Osteocyte (in vitro differentiated cells): ENCODE measurements at regions not wholly inside any gene's neighbourhood (a gene's known extent, or its start where the extent isn't known, plus 50 kb on each side); places are given as distances from the start of the nearest gene placed in this dataset.

Source experiments
- DNase-seq: peaks from one replicate; pipeline ENCODE4 v3.0.0; 2021; ENCODE audit warnings: mixed read lengths; ENCODE audit not compliant: unreplicated experiment; ENCODE audit errors: extremely low spot score
- H3K27ac Mint-ChIP-seq: one replicate; pipeline ENCODE4 v1.8.0; 2021; ENCODE audit warnings: mild to moderate bottlenecking, mixed read lengths; ENCODE audit not compliant: unreplicated experiment
- H3K27me3 Mint-ChIP-seq: one replicate; pipeline ENCODE4 v1.8.0; 2021; ENCODE audit warnings: mixed read lengths; ENCODE audit not compliant: unreplicated experiment
- H3K36me3 Mint-ChIP-seq: one replicate; pipeline ENCODE4 v1.8.0; 2021; ENCODE audit warnings: mixed read lengths; ENCODE audit not compliant: unreplicated experiment
- H3K4me1 Mint-ChIP-seq: one replicate; pipeline ENCODE4 v1.8.0; 2021; ENCODE audit warnings: mixed read lengths; ENCODE audit not compliant: unreplicated experiment
- H3K4me3 Mint-ChIP-seq: one replicate; pipeline ENCODE4 v1.8.0; 2021; ENCODE audit warnings: mild to moderate bottlenecking, moderate library complexity, mixed read lengths; ENCODE audit not compliant: unreplicated experiment
- H3K9me3 Mint-ChIP-seq: one replicate; pipeline ENCODE4 v1.8.0; 2021; ENCODE audit warnings: mixed read lengths; ENCODE audit not compliant: unreplicated experiment
- CTCF ChIP-seq: fragments of 200-600 bp; sonication (generic); IDR thresholded peaks from 2 replicates; pipeline ENCODE4 v1.5.0; 2021; ENCODE audit warnings: antibody characterized with exemption, mild to moderate bottlenecking, moderate library complexity

- no peaks in the 10 kb centered on the region for H3K36me3 Mint-ChIP-seq
- no peaks in the 10 kb centered on the region for H3K9me3 Mint-ChIP-seq
- no peak overlapping the region for H3K27ac Mint-ChIP-seq
- H3K27me3 Mint-ChIP-seq: peaks cover 12% of the 10 kb centered on the region
- H3K4me3 Mint-ChIP-seq: no peak overlapping the region
- no peaks in the 10 kb centered on the region for H3K4me1 Mint-ChIP-seq
- TF ChIP-seq CTCF: no peak
- no peak for DNase-seq
Observed at GRCh38 chr11:69878927-69879728, 59.9 kb upstream of the FGF3 start.

GRCh38 chr11:69879729-69880005 lies 60.5 kb upstream of the FGF3 start:
- H3K4me3 Mint-ChIP-seq: no peak overlapping the region
- no peak overlapping the region for H3K27ac Mint-ChIP-seq
- H3K27me3 Mint-ChIP-seq: peaks cover 12% of the 10 kb centered on the region
- no peak for DNase-seq
- H3K9me3 Mint-ChIP-seq: no peaks in the 10 kb centered on the region
- no peaks in the 10 kb centered on the region for H3K36me3 Mint-ChIP-seq
- no peaks in the 10 kb centered on the region for H3K4me1 Mint-ChIP-seq
- no peak for TF ChIP-seq CTCF

GRCh38 chr11:69880041-69880825 lies 61.0 kb upstream of the FGF3 start:
- Mint-ChIP-seq H3K36me3 (no peaks in the 10 kb centered on the region), H3K9me3 (no peaks in the 10 kb centered on the region), H3K27me3 (peaks cover 10% of the 10 kb centered on the region), H3K4me3 (no peak overlapping the region), H3K4me1 (no peaks in the 10 kb centered on the region), H3K27ac (no peak overlapping the region)
- DNase-seq: no peak
- no peak for TF ChIP-seq CTCF

GRCh38 chr11:69880826-69881445 lies 61.7 kb upstream of the FGF3 start:
- H3K4me3 Mint-ChIP-seq: no peak overlapping the region
- TF ChIP-seq CTCF: no peak
- peaks cover 10% of the 10 kb centered on the region for H3K27me3 Mint-ChIP-seq
- H3K27ac Mint-ChIP-seq: no peak overlapping the region
- no peaks in the 10 kb centered on the region for H3K4me1 Mint-ChIP-seq
- H3K36me3 Mint-ChIP-seq: no peaks in the 10 kb centered on the region
- DNase-seq: no peak
- H3K9me3 Mint-ChIP-seq: no peaks in the 10 kb centered on the region
